ENCODE measurements at regions not wholly inside any gene's neighbourhood (a gene's known extent, or its start where the extent isn't known, plus 50 kb on each side); places are given as distances from the start of the nearest gene placed in this dataset.

DNA sequence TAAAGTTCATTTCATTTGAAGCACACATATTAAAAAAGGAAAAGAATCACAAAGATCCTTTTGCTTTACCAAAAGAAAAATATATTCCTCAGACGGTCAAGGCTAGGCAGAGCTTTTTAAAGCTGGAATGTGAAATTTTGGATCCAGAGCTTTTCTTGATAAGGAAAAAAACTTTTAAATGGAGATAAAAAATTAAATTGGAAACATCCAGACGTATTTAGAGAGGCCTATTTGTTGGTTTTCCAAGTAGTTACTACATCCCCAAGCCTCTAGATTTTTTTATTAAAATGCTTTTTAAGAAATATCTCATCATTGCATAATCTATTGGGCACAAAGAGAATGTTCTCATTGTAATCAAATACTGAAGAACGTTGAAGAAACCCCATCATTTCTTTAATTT is 385.7 kb upstream of the CITED2 start:
- TF ChIP-seq, protein P1, sequence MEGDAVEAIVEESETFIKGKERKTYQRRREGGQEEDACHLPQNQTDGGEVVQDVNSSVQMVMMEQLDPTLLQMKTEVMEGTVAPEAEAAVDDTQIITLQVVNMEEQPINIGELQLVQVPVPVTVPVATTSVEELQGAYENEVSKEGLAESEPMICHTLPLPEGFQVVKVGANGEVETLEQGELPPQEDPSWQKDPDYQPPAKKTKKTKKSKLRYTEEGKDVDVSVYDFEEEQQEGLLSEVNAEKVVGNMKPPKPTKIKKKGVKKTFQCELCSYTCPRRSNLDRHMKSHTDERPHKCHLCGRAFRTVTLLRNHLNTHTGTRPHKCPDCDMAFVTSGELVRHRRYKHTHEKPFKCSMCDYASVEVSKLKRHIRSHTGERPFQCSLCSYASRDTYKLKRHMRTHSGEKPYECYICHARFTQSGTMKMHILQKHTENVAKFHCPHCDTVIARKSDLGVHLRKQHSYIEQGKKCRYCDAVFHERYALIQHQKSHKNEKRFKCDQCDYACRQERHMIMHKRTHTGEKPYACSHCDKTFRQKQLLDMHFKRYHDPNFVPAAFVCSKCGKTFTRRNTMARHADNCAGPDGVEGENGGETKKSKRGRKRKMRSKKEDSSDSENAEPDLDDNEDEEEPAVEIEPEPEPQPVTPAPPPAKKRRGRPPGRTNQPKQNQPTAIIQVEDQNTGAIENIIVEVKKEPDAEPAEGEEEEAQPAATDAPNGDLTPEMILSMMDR (IDR thresholded peaks at IDR 0.05): no peak
- no peak for TF ChIP-seq EZH2phosphoT487 (IDR thresholded peaks at IDR 0.05)
- TF ChIP-seq EZH2 (IDR thresholded peaks at IDR 0.05): no peak
